K562 (cell line): ENCODE measurements at regions not wholly inside any gene's neighbourhood (a gene's known extent, or its start where the extent isn't known, plus 50 kb on each side); places are given as distances from the start of the nearest gene placed in this dataset.

ENCODE experiments used
- ATAC-seq: fragments of 200-7000 bp; cut with Tn5 transposase; 3 replicates; pipeline ENCODE4 v1.9.1; 2020; ENCODE audit warnings: moderate library complexity
- BruUV-seq: library from RNA; stranded (reverse); fragments of 400-500 nt; replicated peaks from 2 replicates; lab custom pipeline; 2021; lab: Mats Ljungman, UMichigan
- CTCF ChIA-PET: fragments of 300-600 bp; formaldehyde crosslinking; extraction: SDS; loops from one replicate; lab custom pipeline; 2021; ENCODE audit warnings: low intra/inter-chr PET ratio; lab: Yijun Ruan, JAX
- POLR2A ChIA-PET: fragments of 300-600, 350-650 bp; sonication (Branson Sonifier 250); formaldehyde crosslinking; extraction: SDS; loops from one replicate; lab custom pipeline; 2021; ENCODE audit warnings: antibody characterized with exemption, inconsistent platforms; lab: Yijun Ruan, JAX
- DNase-seq, 4 experiments: peaks; one replicate each; pipeline versions ENCODE4 v3.0.0 to v3.0.0-alpha.2; 2011 to 2018; ENCODE audit warnings: low spot score in 3 of 4, mixed read lengths in 3 of 4; ENCODE audit errors: extremely low read depth in 1 of 4
- FAIRE-seq: peaks from 2 replicates; lab custom pipeline; 2011; peaks lifted over from hg19 to GRCh38; lab: Jason Lieb, UNC
- H2AFZ ChIP-seq: 2 replicates; pipeline ENCODE4 v1.6.0; 2011; ENCODE audit warnings: low read depth, low read length, control low read depth, inconsistent platforms
- H3K27ac ChIP-seq: fragments of 200-600 bp; 3 replicates; pipeline ENCODE4 v1.8.0; 2011; ENCODE audit warnings: low read depth, mild to moderate bottlenecking, control low read depth, inconsistent platforms, low read length, moderate library complexity, mixed read lengths; ENCODE audit errors: extremely low read depth
- H3K27me3 ChIP-seq, 2 experiments: fragments of 300-600 bp in 1 of 2; 2 replicates in 1 of 2; 3 replicates in 1 of 2; pipeline versions ENCODE4 v1.6.0 to v1.8.0; 2011; ENCODE audit warnings: inconsistent platforms in 2 of 2, low read length in 2 of 2, mild to moderate bottlenecking in 1 of 2, mixed read lengths in 1 of 2, moderate library complexity in 1 of 2; ENCODE audit not compliant: control insufficient read depth in 2 of 2, insufficient read depth in 2 of 2
- H3K36me3 ChIP-seq: fragments of 300-600 bp; 3 replicates; pipeline ENCODE4 v1.8.0; 2011; ENCODE audit warnings: mild to moderate bottlenecking, low read length, inconsistent platforms; ENCODE audit not compliant: control insufficient read depth, insufficient read depth
- H3K4me1 ChIP-seq, 2 experiments: fragments of 200-600 bp in 1 of 2; replicated peaks in 1 of 2; 2 replicates in 1 of 2; 3 replicates in 1 of 2; pipeline versions ENCODE4 v1.5.1 to v1.8.0; 2011; ENCODE audit warnings: inconsistent platforms in 2 of 2, low read length in 2 of 2, mild to moderate bottlenecking in 1 of 2, mixed read lengths in 1 of 2, moderate library complexity in 1 of 2; ENCODE audit not compliant: control insufficient read depth in 2 of 2, insufficient read depth in 2 of 2
- H3K4me2 ChIP-seq: 2 replicates; pipeline ENCODE4 v1.6.1; 2011; ENCODE audit warnings: low read length, control low read depth, inconsistent platforms, mixed read lengths; ENCODE audit not compliant: insufficient read depth
- H3K4me3 ChIP-seq: fragments of 200-600 bp; sonication (generic), shearing (Covaris generic); 2 replicates; pipeline ENCODE4 v1.5.1; 2016; ENCODE audit warnings: control low read depth, inconsistent platforms
- H3K79me2 ChIP-seq: fragments of 200-600 bp; 3 replicates; pipeline ENCODE4 v1.8.0; 2011; ENCODE audit warnings: low read length, inconsistent platforms; ENCODE audit not compliant: control insufficient read depth, insufficient read depth
- H3K9ac ChIP-seq, 2 experiments: 2 replicates each; pipeline versions ENCODE4 v1.6.0 to v1.6.1; 2011; ENCODE audit warnings: low read depth in 2 of 2, low read length in 2 of 2, control low read depth in 1 of 2, inconsistent platforms in 1 of 2, mild to moderate bottlenecking in 1 of 2, mixed read lengths in 1 of 2; ENCODE audit not compliant: insufficient read depth in 1 of 2
- H3K9me1 ChIP-seq: one replicate; pipeline ENCODE4 v1.6.0; 2011; ENCODE audit warnings: inconsistent platforms, mild to moderate bottlenecking, low read length, moderate library complexity; ENCODE audit not compliant: control insufficient read depth, insufficient read depth
- H3K9me3 ChIP-seq: replicated peaks from 2 replicates; pipeline ENCODE4 v1.5.1; 2011; ENCODE audit warnings: low read depth, low read length, inconsistent platforms; ENCODE audit not compliant: control insufficient read depth, insufficient read depth
- H4K20me1 ChIP-seq: replicated peaks from 2 replicates; pipeline ENCODE4 v1.6.1; 2011; ENCODE audit warnings: low read length, inconsistent platforms, mixed read lengths; ENCODE audit not compliant: control insufficient read depth, insufficient read depth
- SMARCE1 ChIP-seq: fragments of 450-650 bp; IDR thresholded peaks from 2 replicates; pipeline ENCODE4 v1.7.1; 2016; ENCODE audit warnings: mild to moderate bottlenecking
- WGBS: fragments of 100-300 bp; shearing (Covaris generic); methylation state at CpG from one replicate; pipeline ENCODE4 v1.1.6; 2016; ENCODE audit warnings: low coverage, mixed read lengths; ENCODE audit not compliant: insufficient coverage; ENCODE audit errors: missing lambda C conversion rate; 5-methylcytosine and 5-hydroxymethylcytosine counted together
- in situ Hi-C: fragments of 300-500 bp; cut with MboI; formaldehyde crosslinking; loops from 4 replicates; pipeline ENCODE4 v1.15.0; 2018; ENCODE audit warnings: inconsistent platforms, mixed read lengths
- intact Hi-C: fragments of 100-400 bp; cut with micrococcal nuclease; formaldehyde crosslinking; loops from 2 replicates; pipeline ENCODE4 v1.14.2; 2022
- TF ChIP-seq, protein P1 (sequence below): fragments of 250-450 bp; sonication (Bioruptor Pico); IDR thresholded peaks from 2 replicates; pipeline ENCODE4 v1.4.0; 2020

DNA sequence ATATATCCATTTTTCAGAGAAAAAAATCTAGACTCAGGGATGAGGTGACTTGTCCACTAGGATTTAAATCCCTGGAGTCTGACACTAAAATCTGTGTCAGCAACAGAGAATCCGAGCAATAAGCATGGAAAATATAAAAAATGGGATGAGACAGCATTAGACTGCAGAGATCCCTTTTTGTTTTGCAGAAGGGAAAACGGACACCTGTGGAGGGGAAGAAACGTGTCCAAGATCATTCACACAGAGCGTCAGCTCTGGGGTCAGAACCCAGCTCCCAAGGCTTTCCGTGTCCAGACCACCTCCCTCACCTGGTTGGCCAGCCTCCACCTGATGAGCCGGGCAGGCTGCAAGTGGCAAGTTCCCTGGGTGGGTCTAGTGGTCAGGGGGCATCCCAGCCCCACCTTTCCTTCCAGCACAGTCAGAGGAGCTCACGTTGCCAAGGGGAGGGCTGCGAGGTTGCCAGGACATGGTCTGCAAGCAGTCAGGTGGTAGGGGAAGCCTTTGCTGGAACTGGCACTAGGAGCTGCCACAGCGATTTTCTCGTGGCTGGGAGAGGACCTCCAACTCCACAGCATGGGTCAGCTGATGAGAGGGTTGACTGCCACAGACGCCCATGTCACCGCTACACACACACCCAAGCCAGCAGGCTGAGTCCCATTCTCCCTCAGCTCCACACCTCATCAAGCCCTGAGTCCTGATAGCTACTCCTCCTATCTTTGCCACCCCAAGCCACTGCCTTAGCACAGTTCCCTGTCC, 65.9 kb upstream of the CPLX2 start:
- intact Hi-C loops = no loop called here
- ATAC-seq (no peak), FAIRE-seq (no peak)
- Histone ChIP-seq H3K4me1 (peaks cover 2 to 3% of the 10 kb centered on the region in 2 experiments; a peak in 3 of 5 replicates), H3K4me3 (no peak overlapping the region), H2AFZ (no peak overlapping the region), H3K36me3 (no peaks in the 10 kb centered on the region), H3K9me1 (no peaks in the 10 kb centered on the region), H3K4me2 (no peak overlapping the region)
- WGBS = 2% methylated on average over 12 of the region's 12 CpGs
- CTCF ChIA-PET = no interaction called here
- POLR2A ChIA-PET = interaction anchor here (0.7 to 1.0 kb wide), 3 partner anchors 8 to 30 kb away, joined by 3 to 6 read pairs (median 5); no protein-coding TSS in a partner anchor
- TF ChIP-seq, protein P1, sequence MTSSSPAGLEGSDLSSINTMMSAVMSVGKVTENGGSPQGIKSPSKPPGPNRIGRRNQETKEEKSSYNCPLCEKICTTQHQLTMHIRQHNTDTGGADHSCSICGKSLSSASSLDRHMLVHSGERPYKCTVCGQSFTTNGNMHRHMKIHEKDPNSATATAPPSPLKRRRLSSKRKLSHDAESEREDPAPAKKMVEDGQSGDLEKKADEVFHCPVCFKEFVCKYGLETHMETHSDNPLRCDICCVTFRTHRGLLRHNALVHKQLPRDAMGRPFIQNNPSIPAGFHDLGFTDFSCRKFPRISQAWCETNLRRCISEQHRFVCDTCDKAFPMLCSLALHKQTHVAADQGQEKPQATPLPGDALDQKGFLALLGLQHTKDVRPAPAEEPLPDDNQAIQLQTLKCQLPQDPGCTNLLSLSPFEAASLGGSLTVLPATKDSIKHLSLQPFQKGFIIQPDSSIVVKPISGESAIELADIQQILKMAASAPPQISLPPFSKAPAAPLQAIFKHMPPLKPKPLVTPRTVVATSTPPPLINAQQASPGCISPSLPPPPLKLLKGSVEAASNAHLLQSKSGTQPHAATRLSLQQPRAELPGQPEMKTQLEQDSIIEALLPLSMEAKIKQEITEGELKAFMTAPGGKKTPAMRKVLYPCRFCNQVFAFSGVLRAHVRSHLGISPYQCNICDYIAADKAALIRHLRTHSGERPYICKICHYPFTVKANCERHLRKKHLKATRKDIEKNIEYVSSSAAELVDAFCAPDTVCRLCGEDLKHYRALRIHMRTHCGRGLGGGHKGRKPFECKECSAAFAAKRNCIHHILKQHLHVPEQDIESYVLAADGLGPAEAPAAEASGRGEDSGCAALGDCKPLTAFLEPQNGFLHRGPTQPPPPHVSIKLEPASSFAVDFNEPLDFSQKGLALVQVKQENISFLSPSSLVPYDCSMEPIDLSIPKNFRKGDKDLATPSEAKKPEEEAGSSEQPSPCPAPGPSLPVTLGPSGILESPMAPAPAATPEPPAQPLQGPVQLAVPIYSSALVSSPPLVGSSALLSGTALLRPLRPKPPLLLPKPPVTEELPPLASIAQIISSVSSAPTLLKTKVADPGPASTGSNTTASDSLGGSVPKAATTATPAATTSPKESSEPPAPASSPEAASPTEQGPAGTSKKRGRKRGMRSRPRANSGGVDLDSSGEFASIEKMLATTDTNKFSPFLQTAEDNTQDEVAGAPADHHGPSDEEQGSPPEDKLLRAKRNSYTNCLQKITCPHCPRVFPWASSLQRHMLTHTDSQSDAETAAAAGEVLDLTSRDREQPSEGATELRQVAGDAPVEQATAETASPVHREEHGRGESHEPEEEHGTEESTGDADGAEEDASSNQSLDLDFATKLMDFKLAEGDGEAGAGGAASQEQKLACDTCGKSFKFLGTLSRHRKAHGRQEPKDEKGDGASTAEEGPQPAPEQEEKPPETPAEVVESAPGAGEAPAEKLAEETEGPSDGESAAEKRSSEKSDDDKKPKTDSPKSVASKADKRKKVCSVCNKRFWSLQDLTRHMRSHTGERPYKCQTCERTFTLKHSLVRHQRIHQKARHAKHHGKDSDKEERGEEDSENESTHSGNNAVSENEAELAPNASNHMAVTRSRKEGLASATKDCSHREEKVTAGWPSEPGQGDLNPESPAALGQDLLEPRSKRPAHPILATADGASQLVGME (CRISPR knock-in tag) = no peak
- no peak for TF ChIP-seq SMARCE1
- TF ChIP-seq, all 486 proteins: peak for 0
- no TSS peak for BruUV-seq
- Histone ChIP-seq H3K27ac (no peak overlapping the region), H4K20me1 (no peaks in the 10 kb centered on the region; the same call in 1 of the 2 replicates), H3K9me3 (no peaks in the 10 kb centered on the region), H3K79me2 (no peaks in the 10 kb centered on the region), H3K27me3 (peaks cover 4 to 37% of the 10 kb centered on the region in 2 experiments; a peak in 3 of 5 replicates), H3K9ac (no peak overlapping the region)
- no peak for DNase-seq
- in situ Hi-C loops = loop anchor here (10.0 kb wide), 1 partner anchor 939 kb away; no protein-coding TSS in a partner anchor
